ENCODE measurements at regions not wholly inside any gene's neighbourhood (a gene's known extent, or its start where the extent isn't known, plus 50 kb on each side); places are given as distances from the start of the nearest gene placed in this dataset.

- TF ChIP-seq REST (IDR thresholded peaks at IDR 0.05; ENCODE audit: unreplicated experiment) (no peak), CTCF (conservative IDR thresholded peaks at IDR 0.05; ENCODE audit: low read depth in 2 of 2) (no peak)
Measured at GRCh38 chr12:75818863-75819262, 212.7 kb downstream of the PHLDA1 start (continued).

- TF ChIP-seq CREB1 (CRISPR knock-in tag; IDR thresholded peaks at IDR 0.05; ENCODE audit: low read depth) (no peak), CTCF (conservative IDR thresholded peaks at IDR 0.05; ENCODE audit: low read depth in 2 of 2) (peak in 1 of 2 experiments; percentile 17; a peak in 1 of 4 replicates)
- Mint-ChIP-seq H3K9me3 (no peaks in the 10 kb centered on the region), H3K27me3 (ENCODE audit: insufficient read depth, low read depth, poor library complexity) (peaks cover 6% of the 10 kb centered on the region), H3K4me3 (no peak overlapping the region), H3K4me1 (peaks cover 45% of the 10 kb centered on the region), H3K27ac (no peak overlapping the region), H3K36me3 (ENCODE audit: low read depth) (no peaks in the 10 kb centered on the region)
- Histone ChIP-seq H3K4me2 (no peak overlapping the region), H3K79me2 (replicated peaks; ENCODE audit: insufficient read depth) (no peaks in the 10 kb centered on the region), H3F3A (replicated peaks; ENCODE audit: low read depth) (no peaks in the 10 kb centered on the region), H3K27ac (ENCODE audit: low read depth) (no peak overlapping the region), H3K27me3 (ENCODE audit: insufficient read depth) (no peaks in the 10 kb centered on the region), H4K20me1 (replicated peaks; ENCODE audit: insufficient read depth) (no peaks in the 10 kb centered on the region), H2AFZ (no peak overlapping the region), H3K4me3 (no peak overlapping the region), H3K36me3 (ENCODE audit: insufficient read depth) (no peaks in the 10 kb centered on the region), H3K4me1 (ENCODE audit: insufficient read depth) (peaks cover 25% of the 10 kb centered on the region), H3K9me2 (ENCODE audit: insufficient read depth) (no peaks in the 10 kb centered on the region)
- no peak for ATAC-seq
- DNase-seq (ENCODE audit: low spot score), result no peak
Measured at GRCh38 chr12:75816897-75817296, 214.7 kb downstream of the PHLDA1 start.

- H3K9me2 ChIP-seq (ENCODE audit: insufficient read depth), result no peaks in the 10 kb centered on the region
- Mint-ChIP-seq H3K9me3 (no peaks in the 10 kb centered on the region), H3K27me3 (ENCODE audit: insufficient read depth, low read depth, poor library complexity) (peaks cover 6% of the 10 kb centered on the region), H3K27ac (no peak overlapping the region), H3K4me1 (peaks cover 47% of the 10 kb centered on the region), H3K4me3 (no peak overlapping the region), H3K36me3 (ENCODE audit: low read depth) (no peaks in the 10 kb centered on the region)
- no peaks in the 10 kb centered on the region for H3K36me3 ChIP-seq (ENCODE audit: insufficient read depth)
- ATAC-seq (no peak), DNase-seq (ENCODE audit: low spot score) (no peak)
- H3K4me2 ChIP-seq, result no peak overlapping the region
- no peak overlapping the region for H3K27ac ChIP-seq (ENCODE audit: low read depth)
- peaks cover 33% of the 10 kb centered on the region for H3K4me1 ChIP-seq (ENCODE audit: insufficient read depth)
- H4K20me1 ChIP-seq (replicated peaks; ENCODE audit: insufficient read depth), result no peaks in the 10 kb centered on the region
- no peak overlapping the region for H3K4me3 ChIP-seq
- H3F3A ChIP-seq (replicated peaks; ENCODE audit: low read depth), result no peaks in the 10 kb centered on the region
- H3K79me2 ChIP-seq (replicated peaks; ENCODE audit: insufficient read depth), result no peaks in the 10 kb centered on the region
- H2AFZ ChIP-seq, result no peak overlapping the region
- H3K27me3 ChIP-seq (ENCODE audit: insufficient read depth), result no peaks in the 10 kb centered on the region
- TF ChIP-seq EZH2phosphoT487 (IDR thresholded peaks at IDR 0.05; ENCODE audit: unreplicated experiment) (no peak), ZNF462 (CRISPR knock-in tag; IDR thresholded peaks at IDR 0.05) (no peak), STAT1 (IDR thresholded peaks at IDR 0.05; ENCODE audit: unreplicated experiment) (no peak)
Measured at GRCh38 chr12:75815756-75816155, 215.8 kb downstream of the PHLDA1 start.

All from GM23338 (cell line).